ENCODE measurements at regions not wholly inside any gene's neighbourhood (a gene's known extent, or its start where the extent isn't known, plus 50 kb on each side); places are given as distances from the start of the nearest gene placed in this dataset.

DNA sequence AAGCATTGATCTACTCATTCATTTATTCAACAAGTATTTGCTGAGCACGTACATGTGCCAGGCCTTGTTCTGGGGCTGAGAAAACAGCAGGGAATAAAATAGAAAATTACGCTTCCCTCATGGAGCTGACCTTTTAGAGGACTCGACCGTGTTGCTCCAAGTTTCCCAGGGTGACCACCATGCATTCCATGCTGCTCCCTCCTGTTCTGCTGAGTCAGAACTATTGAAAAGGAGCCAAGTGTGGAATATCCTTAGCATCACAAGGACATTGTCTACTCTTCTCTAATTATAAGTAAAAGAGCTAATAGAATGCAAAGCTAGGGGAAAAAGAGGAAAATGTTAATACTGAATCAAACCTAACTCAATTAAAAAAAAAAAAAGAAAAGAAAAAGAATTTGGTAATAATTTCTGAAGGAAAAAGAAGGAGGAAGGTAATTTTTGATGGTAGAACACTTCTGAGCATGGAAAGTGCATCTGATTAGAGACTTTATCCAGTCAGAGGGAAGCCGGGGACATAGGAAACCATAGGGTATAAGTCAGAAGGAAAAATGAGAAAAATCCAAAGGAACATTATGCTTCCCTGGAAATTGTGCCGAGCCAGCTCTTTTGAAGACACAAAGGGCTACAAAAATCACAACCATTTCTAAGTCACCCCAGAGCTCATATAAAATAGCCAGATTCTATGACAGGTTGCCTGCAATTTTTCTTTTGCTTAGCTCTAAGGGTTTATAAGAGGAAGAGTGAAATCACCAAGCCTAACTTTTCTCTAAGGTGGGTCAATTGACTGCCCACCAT lies 339.4 kb downstream of the RND3 start:
- H3K27ac ChIP-seq, result no peak overlapping the region
- TF ChIP-seq ZFX (IDR thresholded peaks at IDR 0.05; ENCODE audit: borderline replicate concordance), result no peak
- TF ChIP-seq, protein P1, sequence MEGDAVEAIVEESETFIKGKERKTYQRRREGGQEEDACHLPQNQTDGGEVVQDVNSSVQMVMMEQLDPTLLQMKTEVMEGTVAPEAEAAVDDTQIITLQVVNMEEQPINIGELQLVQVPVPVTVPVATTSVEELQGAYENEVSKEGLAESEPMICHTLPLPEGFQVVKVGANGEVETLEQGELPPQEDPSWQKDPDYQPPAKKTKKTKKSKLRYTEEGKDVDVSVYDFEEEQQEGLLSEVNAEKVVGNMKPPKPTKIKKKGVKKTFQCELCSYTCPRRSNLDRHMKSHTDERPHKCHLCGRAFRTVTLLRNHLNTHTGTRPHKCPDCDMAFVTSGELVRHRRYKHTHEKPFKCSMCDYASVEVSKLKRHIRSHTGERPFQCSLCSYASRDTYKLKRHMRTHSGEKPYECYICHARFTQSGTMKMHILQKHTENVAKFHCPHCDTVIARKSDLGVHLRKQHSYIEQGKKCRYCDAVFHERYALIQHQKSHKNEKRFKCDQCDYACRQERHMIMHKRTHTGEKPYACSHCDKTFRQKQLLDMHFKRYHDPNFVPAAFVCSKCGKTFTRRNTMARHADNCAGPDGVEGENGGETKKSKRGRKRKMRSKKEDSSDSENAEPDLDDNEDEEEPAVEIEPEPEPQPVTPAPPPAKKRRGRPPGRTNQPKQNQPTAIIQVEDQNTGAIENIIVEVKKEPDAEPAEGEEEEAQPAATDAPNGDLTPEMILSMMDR (IDR thresholded peaks at IDR 0.05), result no peak

DNA sequence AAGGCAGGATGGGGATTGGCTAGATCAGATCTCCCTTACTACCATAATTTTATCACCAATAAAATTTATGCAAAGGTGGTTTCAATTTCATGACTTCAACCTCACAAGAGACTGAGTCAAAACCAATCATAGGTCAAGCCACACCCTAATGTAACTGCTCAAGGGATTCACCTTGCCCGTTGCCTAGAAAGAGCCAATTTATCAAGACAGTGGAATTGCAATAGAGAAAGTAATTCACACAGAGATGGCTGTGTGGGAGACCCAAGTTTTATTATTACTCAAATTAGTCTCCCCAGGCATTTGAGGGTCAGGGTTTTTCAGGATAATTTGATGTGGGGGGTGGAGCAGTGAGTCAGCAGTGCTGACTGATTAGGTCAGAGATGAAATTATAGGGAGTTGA lies 340.6 kb downstream of the RND3 start:
- H3K27ac ChIP-seq, result no peak overlapping the region
- TF ChIP-seq ZFX (IDR thresholded peaks at IDR 0.05; ENCODE audit: borderline replicate concordance), result no peak
- TF ChIP-seq, protein P1 (IDR thresholded peaks at IDR 0.05), result no peak

DNA sequence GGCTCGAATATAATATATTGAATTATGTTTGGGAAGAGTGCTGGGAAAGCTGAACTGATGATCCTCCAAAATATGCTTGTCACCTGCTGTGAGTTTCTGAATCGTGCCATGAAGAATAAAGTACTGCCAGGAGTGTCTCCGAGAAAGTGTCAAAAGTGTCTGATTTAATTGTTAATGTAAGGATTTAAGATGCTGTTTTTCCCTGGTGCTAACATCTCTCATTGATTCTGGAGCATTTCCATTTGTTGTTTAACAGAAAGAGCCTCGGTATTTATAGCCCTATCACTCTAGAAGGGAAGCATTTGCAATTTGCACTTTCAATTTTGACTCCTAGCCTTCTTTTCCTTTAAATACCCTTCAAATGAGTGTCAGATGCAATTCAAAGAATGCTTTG lies 342.2 kb downstream of the RND3 start:
- no peak overlapping the region for H3K27ac ChIP-seq
- TF ChIP-seq, protein P1 (IDR thresholded peaks at IDR 0.05), result no peak
- no peak for TF ChIP-seq ZFX (IDR thresholded peaks at IDR 0.05; ENCODE audit: borderline replicate concordance)

DNA sequence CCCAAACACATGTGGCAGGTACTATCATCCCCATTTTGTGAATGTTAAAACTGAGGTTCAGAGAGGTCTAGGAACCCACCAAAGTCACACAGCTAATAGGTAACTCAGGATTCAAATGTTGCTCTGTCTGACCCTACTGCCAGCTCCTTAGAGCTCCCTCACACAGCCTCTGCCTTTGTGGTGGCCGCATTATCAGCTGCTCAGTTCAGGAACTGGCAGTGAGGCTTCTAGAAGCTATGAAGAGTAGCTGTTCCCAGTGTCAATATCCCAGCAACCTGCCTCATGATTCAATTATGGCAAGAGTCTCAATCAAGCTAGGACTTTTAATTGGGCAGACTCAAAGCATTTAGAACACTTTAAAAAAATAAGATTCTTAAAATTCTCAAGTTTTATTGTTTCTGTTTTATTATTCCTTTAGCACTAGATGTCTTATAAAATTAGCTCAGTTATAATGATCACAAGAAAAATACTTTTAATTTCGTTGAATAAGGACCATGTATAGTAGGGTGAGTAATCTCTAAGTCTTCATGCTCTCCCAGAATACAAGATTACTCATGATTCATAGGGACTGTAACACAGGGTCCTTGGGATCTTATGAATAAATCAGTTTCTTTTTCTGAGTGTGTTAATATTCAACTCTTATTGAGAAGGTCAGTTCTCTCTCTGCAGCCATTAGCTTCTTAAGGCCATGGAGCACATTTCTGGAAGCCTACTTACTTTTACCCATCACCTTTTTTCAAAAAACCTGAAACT lies 342.7 kb downstream of the RND3 start:
- H3K27ac ChIP-seq, result no peak overlapping the region
- no peak for TF ChIP-seq ZFX (IDR thresholded peaks at IDR 0.05; ENCODE audit: borderline replicate concordance)
- TF ChIP-seq, protein P1 (IDR thresholded peaks at IDR 0.05), result no peak

DNA sequence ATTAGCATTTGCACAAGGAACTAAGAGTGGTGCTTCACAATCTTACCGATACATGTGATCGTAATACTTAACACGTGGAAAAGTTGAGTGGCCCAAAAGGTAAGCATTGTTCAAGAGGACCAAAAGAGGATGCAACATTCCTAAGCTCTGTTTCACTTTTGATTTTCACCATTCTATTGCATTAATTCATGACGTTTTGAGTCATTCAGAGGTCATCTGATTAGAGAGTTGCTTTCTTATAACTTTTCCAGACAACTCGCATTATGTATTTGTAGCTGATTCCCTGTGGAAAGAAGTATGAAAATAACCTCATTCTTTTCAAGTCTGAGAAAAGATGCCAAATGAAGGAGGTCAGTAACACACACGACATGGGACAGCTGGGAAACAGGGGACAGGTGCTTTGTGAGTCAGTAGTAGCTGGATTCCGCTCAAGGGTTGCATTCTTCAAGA lies 344.4 kb downstream of the RND3 start:
- no peak overlapping the region for H3K27ac ChIP-seq
- TF ChIP-seq ZFX (IDR thresholded peaks at IDR 0.05; ENCODE audit: borderline replicate concordance), result no peak
- TF ChIP-seq, protein P1 (IDR thresholded peaks at IDR 0.05), result no peak

DNA sequence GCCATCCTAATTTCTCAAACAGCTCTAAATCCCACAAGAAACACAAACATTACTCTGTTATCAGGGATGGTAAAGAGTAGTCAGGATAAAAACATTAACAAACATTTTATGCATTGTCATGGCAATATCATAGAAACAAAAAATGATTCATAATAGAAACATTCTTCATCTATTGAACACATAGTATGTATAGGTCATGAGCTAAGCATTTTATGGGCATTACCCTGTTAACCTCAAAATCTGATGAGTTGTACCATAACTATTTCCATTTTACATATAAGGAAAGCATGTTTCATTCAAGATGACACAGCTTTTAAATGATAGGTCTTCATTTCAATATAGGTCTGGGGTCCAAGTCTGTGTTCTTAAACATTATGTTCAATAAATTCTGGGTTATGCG lies 344.9 kb downstream of the RND3 start:
- no peak for TF ChIP-seq ZFX (IDR thresholded peaks at IDR 0.05; ENCODE audit: borderline replicate concordance)
- TF ChIP-seq, protein P1 (IDR thresholded peaks at IDR 0.05), result no peak
- H3K27ac ChIP-seq, result no peak overlapping the region
